Jurkat, Clone E6-1 (cell line): ENCODE measurements at regions not wholly inside any gene's neighbourhood (a gene's known extent, or its start where the extent isn't known, plus 50 kb on each side); places are given as distances from the start of the nearest gene placed in this dataset.
"Not testable (repeated sequence)": the region's sequence is repeated elsewhere in the genome, so short reads cannot be mapped to it uniquely, and the experiment has no call there.

ENCODE experiments used
- DNase-seq: peaks from one replicate; pipeline ENCODE4 v3.0.0-alpha.2; 2011; ENCODE audit warnings: low read depth, low spot score
- H3K4me3 ChIP-seq: 2 replicates; pipeline ENCODE4 v1.5.1; 2011; ENCODE audit warnings: mild to moderate bottlenecking, low read length, control low read depth, moderate library complexity

DNA sequence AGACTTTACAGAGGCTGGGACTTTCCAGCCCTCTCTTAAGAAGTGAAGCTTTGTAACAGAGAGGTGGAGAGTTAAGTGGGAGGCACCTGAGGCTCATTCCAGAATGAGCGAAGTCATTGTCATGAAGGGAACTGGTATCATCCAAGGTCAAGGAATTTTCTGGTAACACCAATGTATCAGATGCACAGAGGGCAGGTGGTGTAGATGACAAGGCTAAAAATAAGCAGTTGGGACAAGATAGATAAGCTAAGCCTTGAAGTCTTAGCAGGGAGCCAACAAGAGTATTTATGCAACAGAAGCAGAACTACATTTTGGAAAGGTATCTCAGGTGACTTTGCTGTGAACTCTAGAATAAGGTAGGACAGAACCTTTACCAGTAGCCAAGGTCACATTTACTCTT is 257.0 kb upstream of the AUTS2 start:
- no peak for DNase-seq
- H3K4me3 ChIP-seq = no peak overlapping the region

DNA sequence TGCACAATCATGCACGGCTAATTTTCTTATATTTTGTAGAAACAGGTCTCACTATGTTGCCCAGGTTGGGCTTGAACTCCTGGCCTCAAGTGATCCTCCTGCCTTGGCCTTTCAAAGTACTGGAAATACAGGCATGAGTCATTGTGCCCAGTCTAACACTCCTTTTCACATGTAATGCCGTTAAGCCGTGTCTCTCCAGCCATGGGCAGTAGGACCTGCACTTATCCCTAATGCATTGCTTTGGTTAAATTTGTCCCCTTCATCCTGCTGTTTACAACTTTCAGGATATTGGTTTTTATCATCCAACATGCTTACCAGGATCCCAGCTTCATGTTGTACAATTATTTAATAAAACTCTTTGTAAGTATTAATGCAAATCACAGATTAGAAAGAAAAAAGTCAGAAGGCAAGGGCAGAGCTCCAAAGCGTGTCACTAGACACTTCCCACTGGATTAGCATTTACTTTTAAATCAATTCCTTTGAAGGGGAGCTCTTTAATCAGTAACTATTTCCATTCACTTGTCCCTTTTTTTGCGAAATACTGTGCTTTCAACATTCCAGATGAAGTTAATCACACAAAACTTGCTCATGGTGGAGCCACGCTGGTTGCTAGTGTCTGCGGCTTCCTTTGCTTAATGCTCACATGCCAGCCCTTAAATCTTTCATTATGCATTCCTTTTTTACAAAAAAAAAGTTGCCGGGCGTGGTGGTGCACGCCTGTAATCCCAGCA is 256.0 kb upstream of the AUTS2 start:
- H3K4me3 ChIP-seq = no peak overlapping the region
- DNase-seq = no peak

- no peak overlapping the region for H3K4me3 ChIP-seq
- no peak for DNase-seq
Observed at GRCh38 chr7:69349291-69349690, 249.0 kb upstream of the AUTS2 start.

DNA sequence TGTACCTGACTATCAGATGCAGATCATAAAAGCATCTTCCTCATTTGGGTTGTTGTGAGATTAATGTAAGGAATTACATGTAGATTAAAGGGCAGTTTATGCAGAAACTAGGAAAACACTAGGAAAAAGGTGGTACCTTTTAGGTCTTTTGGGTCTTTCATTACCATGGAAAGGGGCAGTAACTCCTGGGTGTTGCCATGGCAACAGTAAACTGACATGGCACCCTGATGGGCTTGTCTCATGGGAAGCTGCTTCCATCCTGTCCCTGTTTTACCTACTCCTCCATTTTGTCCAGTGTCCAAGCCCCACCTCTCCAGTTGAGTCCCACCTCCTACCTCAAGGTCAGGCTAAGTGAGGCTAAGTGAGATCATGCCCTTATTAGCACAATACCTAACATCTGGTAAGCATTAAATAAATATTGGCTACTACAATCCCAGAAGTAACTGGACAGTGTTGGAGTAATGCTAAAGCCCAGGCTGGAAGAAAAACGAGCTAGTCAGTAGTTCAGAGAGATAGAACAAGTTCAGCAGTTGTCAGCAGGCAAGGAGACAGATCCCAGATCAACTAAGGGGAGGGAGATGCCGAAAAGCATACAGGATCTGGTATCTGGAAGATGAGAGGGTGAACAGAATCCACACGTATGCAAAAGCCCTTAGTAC is 240.0 kb upstream of the AUTS2 start:
- DNase-seq = no peak
- H3K4me3 ChIP-seq = no peak overlapping the region

- no peak for DNase-seq
Observed at GRCh38 chr7:69359003-69359700, 239.1 kb upstream of the AUTS2 start.

GRCh38 chr7:69360913-69361312 is 237.4 kb upstream of the AUTS2 start:
- no peak overlapping the region for H3K4me3 ChIP-seq
- no peak for DNase-seq

More at GRCh38 chr7:69359003-69359700, 239.1 kb upstream of the AUTS2 start:
- H3K4me3 ChIP-seq = no peak overlapping the region

DNA sequence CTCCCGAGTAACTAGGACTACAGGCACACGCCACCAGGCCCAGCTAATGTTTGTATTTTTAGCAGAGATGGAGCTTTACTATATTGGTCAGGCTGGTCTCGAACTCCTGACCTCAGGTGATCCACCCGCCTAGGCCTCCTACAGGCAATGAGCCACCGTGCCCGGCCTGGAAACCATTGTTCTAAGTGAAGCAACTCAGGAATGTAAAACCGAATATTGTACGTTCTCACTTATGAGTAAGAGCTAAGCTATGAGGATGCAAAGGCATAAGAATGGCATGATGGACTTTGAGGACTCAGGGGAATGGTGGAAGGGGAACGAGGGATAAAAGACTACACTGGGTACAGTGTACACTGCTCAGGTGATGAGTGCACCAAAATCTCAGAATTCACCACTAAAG is 235.1 kb upstream of the AUTS2 start:
- H3K4me3 ChIP-seq = no peak overlapping the region
- no peak for DNase-seq

DNA sequence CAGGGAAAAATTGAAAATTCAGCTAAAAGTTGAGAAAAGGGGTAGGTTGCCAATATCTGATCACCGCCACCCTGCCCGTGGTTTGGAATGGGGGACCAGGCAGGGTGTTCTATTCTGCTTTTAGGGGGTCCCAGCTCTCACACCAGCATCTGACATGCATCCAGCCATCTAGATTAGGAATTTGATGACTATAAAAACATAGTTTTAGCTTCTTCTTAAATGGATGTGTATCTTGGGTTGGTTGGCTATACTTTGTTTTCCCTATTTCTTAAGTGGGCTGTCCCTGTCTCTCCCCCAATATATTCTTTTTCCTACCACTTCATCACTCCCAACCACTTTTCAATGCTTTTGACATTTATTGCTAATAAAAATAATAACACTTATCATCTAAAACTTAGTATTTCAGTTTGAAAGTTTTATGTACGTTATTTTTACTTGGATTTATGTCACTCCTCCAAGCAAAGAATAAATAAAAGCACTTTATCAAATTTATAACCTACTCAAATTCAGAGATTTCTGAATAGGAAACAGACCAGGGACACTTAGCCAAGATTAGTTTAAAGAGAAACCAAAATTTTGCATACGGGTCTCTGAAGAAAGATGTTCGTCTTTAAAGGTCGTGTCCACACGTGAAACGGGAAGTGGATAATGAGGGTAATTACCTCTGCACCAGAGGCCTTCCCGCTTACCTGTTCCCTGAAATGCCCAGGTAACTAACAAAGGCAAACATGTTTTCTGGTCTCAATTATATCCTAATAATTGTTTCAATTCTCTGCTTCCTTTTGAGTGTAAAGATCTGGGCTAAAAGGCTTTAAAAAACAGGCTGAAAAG is 233.2 kb upstream of the AUTS2 start:
- no peak for DNase-seq
- no peak overlapping the region for H3K4me3 ChIP-seq

DNA sequence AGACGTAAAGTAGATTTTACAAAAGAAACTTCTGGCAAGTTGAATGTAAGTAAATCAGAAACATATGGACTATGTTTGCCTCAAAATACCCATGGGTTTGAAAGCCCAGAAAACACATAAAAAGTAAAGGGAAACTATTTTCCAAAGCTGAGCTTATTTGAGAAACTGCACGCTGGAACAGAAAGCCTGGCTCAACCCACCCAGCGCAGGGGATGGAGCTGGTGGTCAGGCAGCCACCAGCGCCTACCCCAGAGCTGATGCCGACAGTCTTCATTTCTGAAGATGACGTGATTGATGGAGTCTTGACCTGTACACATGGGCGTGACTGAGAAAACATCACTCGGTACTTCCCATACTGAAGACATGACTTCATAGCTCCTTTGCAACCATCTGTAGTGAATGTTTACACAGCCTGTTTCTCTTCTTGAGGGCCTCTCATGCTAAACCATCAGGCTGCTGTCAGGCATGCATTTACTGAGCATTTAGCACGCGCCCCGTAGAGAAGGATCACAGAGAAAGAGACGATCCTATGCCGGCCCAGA is 232.6 kb upstream of the AUTS2 start:
- no peak overlapping the region for H3K4me3 ChIP-seq
- no peak for DNase-seq

DNA sequence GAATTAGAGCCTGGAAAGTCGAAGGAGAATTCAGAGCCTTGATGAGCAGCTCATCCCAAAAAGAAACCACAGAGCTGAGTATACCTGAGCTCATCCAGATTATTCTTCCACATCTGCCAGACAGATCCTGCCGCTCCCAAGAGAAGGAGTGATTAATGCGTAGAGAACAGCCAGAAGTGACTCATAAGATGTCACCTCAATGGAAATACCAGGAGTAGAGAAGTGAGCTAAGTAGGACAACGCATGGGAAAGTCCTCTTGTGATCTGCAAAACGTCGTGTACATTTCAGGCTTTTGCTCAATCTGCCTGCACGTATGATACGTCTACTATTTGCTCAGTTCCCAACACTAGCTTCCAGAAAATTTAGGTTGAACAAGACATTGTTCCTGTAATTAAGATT is 230.5 kb upstream of the AUTS2 start:
- H3K4me3 ChIP-seq = no peak overlapping the region
- DNase-seq = no peak

GRCh38 chr7:69373171-69374043 is 224.9 kb upstream of the AUTS2 start:
- H3K4me3 ChIP-seq = no peak overlapping the region
- DNase-seq = no peak

- no peak for DNase-seq
- H3K4me3 ChIP-seq = no peak overlapping the region
Observed at GRCh38 chr7:69374044-69374425, 224.2 kb upstream of the AUTS2 start.

GRCh38 chr7:69377191-69377590 is 221.1 kb upstream of the AUTS2 start:
- H3K4me3 ChIP-seq = no peak overlapping the region
- DNase-seq = no peak

DNA sequence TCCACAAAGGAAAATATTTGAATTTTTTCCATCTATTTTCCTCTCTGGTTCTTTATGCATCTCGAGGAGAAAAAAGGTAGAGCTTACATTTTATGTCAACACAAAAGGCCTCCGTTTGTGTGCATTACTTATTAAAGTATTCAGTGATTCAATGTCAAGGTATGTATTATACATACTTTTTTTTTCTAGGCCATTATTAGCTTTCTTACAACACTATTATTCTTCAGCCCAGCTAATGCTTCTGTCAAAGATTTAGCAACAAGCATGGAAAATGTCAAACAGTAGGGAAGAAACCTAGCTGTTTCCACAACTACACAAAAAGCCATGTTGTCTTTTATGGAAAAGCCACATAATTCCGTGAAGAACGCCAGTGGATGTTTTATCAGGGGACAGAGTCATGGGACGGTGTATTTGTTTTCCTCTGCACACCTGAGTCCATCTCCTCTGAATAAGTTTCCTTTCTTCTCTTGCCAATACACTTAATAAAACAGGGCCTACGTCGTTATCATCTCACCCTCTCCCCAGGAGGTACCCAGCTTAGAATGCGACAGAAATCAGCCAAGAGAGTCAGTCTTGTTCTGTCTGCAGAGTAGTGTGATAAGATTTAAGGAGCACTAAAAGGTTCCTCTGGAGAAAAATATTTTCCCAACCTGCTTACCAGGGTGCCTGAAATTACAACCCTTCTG is 209.7 kb upstream of the AUTS2 start:
- DNase-seq = no peak
- H3K4me3 ChIP-seq = no peak overlapping the region

DNA sequence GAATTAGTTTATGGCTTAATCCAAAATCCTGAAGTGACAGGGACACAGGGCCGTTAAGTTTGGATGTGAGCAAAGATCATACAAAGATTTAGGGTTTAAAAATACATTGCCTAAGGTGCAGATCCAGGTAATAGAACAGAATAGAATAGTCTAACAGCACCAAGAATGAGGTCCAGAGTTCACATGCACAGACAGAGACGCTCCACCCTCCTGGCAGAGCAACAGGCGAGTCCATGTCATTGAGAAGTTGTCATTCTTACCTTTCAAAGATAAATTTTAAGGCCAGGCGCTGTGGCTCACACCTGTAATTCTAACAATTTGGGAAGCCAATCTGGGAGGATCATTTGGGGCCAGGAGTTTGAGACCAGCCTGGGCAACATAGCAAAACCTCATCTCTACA is 209.1 kb upstream of the AUTS2 start:
- no peak overlapping the region for H3K4me3 ChIP-seq
- DNase-seq = no peak

DNA sequence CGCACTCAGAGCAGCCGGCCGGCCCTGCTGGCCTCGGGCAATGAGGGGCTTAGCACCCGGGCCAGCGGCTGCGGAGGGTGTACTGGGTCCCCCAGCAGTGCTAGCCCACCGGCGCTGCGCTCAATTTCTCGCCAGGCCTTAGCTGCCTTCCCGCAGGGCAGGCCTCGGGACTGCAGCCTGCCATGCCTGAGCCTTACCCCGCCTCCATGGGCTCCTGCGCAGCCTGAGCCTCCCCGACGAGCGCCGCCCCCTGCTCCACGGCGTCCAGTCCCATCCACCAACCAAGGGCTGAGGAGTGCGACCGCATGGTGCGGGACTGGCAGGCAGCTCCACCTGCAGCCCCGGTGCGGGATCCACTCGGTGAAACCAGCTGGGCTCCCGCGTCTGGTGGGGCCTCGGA is 204.4 kb upstream of the AUTS2 start:
- not testable (repeated sequence) for DNase-seq, H3K4me3 ChIP-seq

GRCh38 chr7:69395061-69395714 is 203.1 kb upstream of the AUTS2 start:
- H3K4me3 ChIP-seq = no peak overlapping the region
- no peak for DNase-seq
